SU-DHL-6 (cell line): ENCODE measurements at regions not wholly inside any gene's neighbourhood (a gene's known extent, or its start where the extent isn't known, plus 50 kb on each side); places are given as distances from the start of the nearest gene placed in this dataset.
"Not testable (repeated sequence)": the region's sequence is repeated elsewhere in the genome, so short reads cannot be mapped to it uniquely, and the experiment has no call there.

ENCODE experiments used
- EZH2phosphoT487 ChIP-seq: fragments of 200-600 bp; sonication (generic), shearing (Covaris generic); conservative IDR thresholded peaks from 2 replicates; pipeline ENCODE4 v1.6.1; 2018; ENCODE audit warnings: mild to moderate bottlenecking, antibody characterized with exemption, low read length, moderate library complexity, mixed read lengths
- TF ChIP-seq, protein P1 (sequence below): fragments of 200-600 bp; sonication (generic); IDR thresholded peaks from one replicate; pipeline ENCODE4 v1.5.1; 2017; ENCODE audit warnings: antibody characterized with exemption, mild to moderate bottlenecking, low read length, moderate library complexity; ENCODE audit not compliant: insufficient read depth, poor library complexity, severe bottlenecking

DNA sequence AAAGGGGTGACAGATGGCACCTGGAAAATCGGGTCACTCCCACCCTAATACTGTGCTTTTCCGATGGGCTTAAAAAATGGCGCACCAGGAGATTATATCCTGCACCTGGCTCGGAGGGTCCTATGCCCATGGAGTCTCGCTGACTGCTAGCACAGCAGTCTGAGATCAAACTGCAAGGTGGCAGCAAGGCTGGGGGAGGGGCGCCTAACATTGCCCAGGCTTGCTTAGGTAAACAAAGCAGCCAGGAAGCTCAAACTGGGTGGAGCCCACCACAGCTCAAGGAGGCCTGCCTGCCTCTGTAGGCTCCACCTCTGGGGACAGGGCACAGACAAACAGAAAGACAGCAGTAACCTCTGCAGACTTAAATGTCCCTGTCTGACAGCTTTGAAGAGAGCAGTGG is 447.1 kb downstream of the ETS1 start:
- TF ChIP-seq, protein P1, sequence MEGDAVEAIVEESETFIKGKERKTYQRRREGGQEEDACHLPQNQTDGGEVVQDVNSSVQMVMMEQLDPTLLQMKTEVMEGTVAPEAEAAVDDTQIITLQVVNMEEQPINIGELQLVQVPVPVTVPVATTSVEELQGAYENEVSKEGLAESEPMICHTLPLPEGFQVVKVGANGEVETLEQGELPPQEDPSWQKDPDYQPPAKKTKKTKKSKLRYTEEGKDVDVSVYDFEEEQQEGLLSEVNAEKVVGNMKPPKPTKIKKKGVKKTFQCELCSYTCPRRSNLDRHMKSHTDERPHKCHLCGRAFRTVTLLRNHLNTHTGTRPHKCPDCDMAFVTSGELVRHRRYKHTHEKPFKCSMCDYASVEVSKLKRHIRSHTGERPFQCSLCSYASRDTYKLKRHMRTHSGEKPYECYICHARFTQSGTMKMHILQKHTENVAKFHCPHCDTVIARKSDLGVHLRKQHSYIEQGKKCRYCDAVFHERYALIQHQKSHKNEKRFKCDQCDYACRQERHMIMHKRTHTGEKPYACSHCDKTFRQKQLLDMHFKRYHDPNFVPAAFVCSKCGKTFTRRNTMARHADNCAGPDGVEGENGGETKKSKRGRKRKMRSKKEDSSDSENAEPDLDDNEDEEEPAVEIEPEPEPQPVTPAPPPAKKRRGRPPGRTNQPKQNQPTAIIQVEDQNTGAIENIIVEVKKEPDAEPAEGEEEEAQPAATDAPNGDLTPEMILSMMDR: not testable (repeated sequence)
- not testable (repeated sequence) for TF ChIP-seq EZH2phosphoT487
